ENCODE measurements at regions not wholly inside any gene's neighbourhood (a gene's known extent, or its start where the extent isn't known, plus 50 kb on each side); places are given as distances from the start of the nearest gene placed in this dataset.

DNA sequence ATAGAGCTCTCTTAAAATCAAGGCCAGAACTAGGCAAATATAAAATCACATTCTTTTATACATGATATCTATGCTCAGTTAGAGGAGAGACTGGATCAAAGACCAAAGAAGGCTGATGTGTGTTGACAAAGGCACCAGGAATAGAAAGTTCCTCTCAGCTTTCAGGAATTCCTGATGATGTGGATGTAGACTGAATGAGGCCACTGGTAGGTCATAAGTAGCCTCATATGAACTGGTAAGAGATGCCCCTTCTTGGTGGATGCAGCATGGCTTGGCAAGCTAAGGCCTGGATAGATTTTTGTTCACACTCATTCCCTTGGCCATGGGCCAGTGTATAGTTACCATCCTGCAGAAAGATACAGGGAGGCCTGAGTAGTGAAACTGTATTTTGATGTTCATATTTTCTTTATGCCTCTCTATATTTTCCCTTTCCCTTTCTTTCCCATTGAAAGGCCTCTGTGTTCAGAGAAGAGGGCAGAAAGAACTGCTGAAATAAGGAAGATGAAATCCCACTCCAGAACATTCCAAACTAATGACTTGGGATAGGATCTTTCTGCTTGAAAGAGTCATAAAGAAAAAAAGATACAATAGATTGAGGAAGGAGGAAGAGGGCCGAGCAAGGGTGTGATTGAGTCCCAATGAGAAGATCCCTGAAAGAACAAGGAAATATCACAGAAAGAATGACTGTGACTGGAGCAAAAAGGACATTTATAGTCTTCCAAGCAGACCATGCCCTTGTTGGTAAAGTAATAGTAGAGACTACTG, 2182.7 kb upstream of the PIK3C3 start:
- no peak overlapping the region for H3K4me3 ChIP-seq (replicated peaks; ENCODE audit: low read depth, low read length)
- no peaks in the 10 kb centered on the region for H3K27me3 ChIP-seq (replicated peaks; ENCODE audit: control insufficient read depth, insufficient read depth, low read length)
- DNase-seq (ENCODE audit: extremely low read depth, insufficient read length), result no peak
- H3K36me3 ChIP-seq (ENCODE audit: control insufficient read depth, insufficient read depth, low read length), result no peaks in the 10 kb centered on the region
- TF ChIP-seq CTCF (IDR thresholded peaks at IDR 0.05; ENCODE audit: insufficient read depth, low read length, poor library complexity, severe bottlenecking), result no peak

- no peaks in the 10 kb centered on the region for H3K27me3 ChIP-seq (replicated peaks; ENCODE audit: control insufficient read depth, insufficient read depth, low read length)
- no peak overlapping the region for H3K4me3 ChIP-seq (replicated peaks; ENCODE audit: low read depth, low read length)
- TF ChIP-seq CTCF (IDR thresholded peaks at IDR 0.05; ENCODE audit: insufficient read depth, low read length, poor library complexity, severe bottlenecking), result no peak
- H3K36me3 ChIP-seq (ENCODE audit: control insufficient read depth, insufficient read depth, low read length), result no peaks in the 10 kb centered on the region
- DNase-seq (ENCODE audit: extremely low read depth, insufficient read length), result no peak
Observed at GRCh38 chr18:39770399-39770798, 2184.6 kb upstream of the PIK3C3 start.

- no peak for TF ChIP-seq CTCF (IDR thresholded peaks at IDR 0.05; ENCODE audit: insufficient read depth, low read length, poor library complexity, severe bottlenecking)
- Histone ChIP-seq H3K27me3 (replicated peaks; ENCODE audit: control insufficient read depth, insufficient read depth, low read length) (no peaks in the 10 kb centered on the region), H3K4me3 (replicated peaks; ENCODE audit: low read depth, low read length) (no peak overlapping the region), H3K36me3 (ENCODE audit: control insufficient read depth, insufficient read depth, low read length) (no peaks in the 10 kb centered on the region)
- no peak for DNase-seq (ENCODE audit: extremely low read depth, insufficient read length)
Observed at GRCh38 chr18:39764873-39765272, 2190.2 kb upstream of the PIK3C3 start.

DNA sequence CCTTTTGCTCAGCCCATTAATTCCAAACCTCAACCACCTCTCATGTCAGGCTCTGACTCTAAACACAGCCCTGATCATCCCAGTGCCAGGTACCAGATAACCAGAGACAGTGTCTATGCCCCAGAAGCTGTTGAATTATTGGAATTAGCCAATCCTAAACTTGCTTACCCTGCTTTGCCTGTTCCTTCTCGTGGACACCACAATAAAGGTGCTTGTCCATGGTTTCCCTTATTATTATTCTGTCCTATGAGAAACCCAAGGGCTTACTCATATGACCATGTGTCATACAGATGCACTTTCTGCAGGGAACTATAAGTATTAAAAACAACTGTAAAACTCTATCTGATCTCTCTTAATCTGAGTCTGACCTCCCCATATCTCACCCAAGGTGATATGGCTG, 2193.8 kb upstream of the PIK3C3 start:
- TF ChIP-seq CTCF (IDR thresholded peaks at IDR 0.05; ENCODE audit: insufficient read depth, low read length, poor library complexity, severe bottlenecking), result no peak
- no peak for DNase-seq (ENCODE audit: extremely low read depth, insufficient read length)
- Histone ChIP-seq H3K36me3 (ENCODE audit: control insufficient read depth, insufficient read depth, low read length) (no peaks in the 10 kb centered on the region), H3K4me3 (replicated peaks; ENCODE audit: low read depth, low read length) (no peak overlapping the region), H3K27me3 (replicated peaks; ENCODE audit: control insufficient read depth, insufficient read depth, low read length) (no peaks in the 10 kb centered on the region)

- no peak for TF ChIP-seq CTCF (IDR thresholded peaks at IDR 0.05; ENCODE audit: insufficient read depth, low read length, poor library complexity, severe bottlenecking)
Observed at GRCh38 chr18:39759926-39760325, 2194.3 kb upstream of the CELF4 start.

GRCh38 chr18:39753178-39753577, 2187.6 kb upstream of the CELF4 start:
- Histone ChIP-seq H3K27me3 (replicated peaks; ENCODE audit: control insufficient read depth, insufficient read depth, low read length) (no peaks in the 10 kb centered on the region), H3K4me3 (replicated peaks; ENCODE audit: low read depth, low read length) (no peak overlapping the region), H3K36me3 (ENCODE audit: control insufficient read depth, insufficient read depth, low read length) (no peaks in the 10 kb centered on the region)
- TF ChIP-seq CTCF (IDR thresholded peaks at IDR 0.05; ENCODE audit: insufficient read depth, low read length, poor library complexity, severe bottlenecking), result no peak
- no peak for DNase-seq (ENCODE audit: extremely low read depth, insufficient read length)

More at GRCh38 chr18:39759926-39760325, 2194.3 kb upstream of the CELF4 start:
- H3K27me3 ChIP-seq (replicated peaks; ENCODE audit: control insufficient read depth, insufficient read depth, low read length), result no peaks in the 10 kb centered on the region
- no peak for DNase-seq (ENCODE audit: extremely low read depth, insufficient read length)
- no peak overlapping the region for H3K4me3 ChIP-seq (replicated peaks; ENCODE audit: low read depth, low read length)
- H3K36me3 ChIP-seq (ENCODE audit: control insufficient read depth, insufficient read depth, low read length), result no peaks in the 10 kb centered on the region

All from GM06990 (cell line).